ENCODE measurements at regions not wholly inside any gene's neighbourhood (a gene's known extent, or its start where the extent isn't known, plus 50 kb on each side); places are given as distances from the start of the nearest gene placed in this dataset.

DNA sequence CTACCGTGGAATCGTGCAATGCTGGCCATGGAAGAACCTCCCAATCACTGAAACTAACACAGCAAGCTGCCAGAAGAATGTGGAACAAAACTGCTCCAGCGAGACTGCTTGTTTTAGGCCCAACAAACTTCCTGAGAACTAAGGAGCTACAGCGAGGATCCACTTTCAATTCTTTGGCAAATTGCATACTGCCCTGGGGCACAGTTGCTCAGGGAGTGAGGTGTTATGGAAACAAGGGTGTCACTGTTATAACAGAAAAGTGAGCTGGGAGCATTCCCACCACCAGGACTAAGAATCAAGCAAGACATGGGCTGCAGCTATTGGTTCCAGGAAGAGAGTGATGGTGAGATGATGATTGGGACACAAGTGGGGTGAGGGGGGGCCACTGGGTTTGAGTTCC is 1606.1 kb upstream of the FLRT2 start:
- TF ChIP-seq, protein P1, sequence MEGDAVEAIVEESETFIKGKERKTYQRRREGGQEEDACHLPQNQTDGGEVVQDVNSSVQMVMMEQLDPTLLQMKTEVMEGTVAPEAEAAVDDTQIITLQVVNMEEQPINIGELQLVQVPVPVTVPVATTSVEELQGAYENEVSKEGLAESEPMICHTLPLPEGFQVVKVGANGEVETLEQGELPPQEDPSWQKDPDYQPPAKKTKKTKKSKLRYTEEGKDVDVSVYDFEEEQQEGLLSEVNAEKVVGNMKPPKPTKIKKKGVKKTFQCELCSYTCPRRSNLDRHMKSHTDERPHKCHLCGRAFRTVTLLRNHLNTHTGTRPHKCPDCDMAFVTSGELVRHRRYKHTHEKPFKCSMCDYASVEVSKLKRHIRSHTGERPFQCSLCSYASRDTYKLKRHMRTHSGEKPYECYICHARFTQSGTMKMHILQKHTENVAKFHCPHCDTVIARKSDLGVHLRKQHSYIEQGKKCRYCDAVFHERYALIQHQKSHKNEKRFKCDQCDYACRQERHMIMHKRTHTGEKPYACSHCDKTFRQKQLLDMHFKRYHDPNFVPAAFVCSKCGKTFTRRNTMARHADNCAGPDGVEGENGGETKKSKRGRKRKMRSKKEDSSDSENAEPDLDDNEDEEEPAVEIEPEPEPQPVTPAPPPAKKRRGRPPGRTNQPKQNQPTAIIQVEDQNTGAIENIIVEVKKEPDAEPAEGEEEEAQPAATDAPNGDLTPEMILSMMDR (IDR thresholded peaks at IDR 0.05; ENCODE audit: control insufficient read depth, extremely low read depth, insufficient read depth): no peak
- H3K4me3 ChIP-seq (ENCODE audit: low read depth, low read length): no peak overlapping the region
- no peak for DNase-seq (ENCODE audit: low read depth)

DNA sequence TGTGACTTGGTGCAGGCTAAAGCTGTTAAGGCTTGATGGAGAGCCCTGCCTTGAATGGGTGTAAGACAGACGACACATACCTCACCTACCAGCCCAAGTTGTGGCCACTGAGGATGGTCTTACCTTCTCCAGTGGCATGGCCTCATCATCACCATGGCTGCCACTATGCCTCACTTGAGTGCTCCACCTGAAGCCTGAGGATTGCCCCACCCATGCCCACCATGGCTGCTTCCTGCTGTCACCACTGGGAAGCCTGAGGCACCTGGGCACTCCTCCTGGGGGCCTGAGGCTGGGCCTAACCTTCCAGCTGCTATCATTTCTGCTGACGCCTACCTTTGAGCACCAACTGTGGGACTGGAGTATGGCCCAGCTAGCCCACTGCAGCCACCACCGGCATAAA is 1605.7 kb upstream of the FLRT2 start:
- TF ChIP-seq, protein P1 (IDR thresholded peaks at IDR 0.05; ENCODE audit: control insufficient read depth, extremely low read depth, insufficient read depth): no peak
- DNase-seq (ENCODE audit: low read depth): no peak
- no peak overlapping the region for H3K4me3 ChIP-seq (ENCODE audit: low read depth, low read length)

DNA sequence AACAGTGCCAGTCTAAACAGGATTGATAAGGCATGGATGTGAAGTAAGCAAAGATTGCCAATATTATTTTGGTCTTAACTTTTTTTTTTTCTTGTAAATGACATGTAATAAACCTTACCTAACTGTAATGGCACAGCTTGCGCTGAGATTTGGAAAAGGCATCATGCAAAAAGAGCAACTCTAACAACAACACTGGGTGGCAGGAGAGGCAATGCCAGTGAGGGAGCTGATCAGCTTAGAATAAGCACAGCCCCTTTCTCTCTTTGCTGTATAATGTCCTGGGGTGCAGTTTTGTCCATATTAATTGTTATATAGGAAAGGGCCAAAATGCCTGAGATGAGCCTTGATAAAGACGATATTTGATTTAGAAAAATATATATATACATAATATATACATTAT is 1589.7 kb upstream of the FLRT2 start:
- no peak for DNase-seq (ENCODE audit: low read depth)

DNA sequence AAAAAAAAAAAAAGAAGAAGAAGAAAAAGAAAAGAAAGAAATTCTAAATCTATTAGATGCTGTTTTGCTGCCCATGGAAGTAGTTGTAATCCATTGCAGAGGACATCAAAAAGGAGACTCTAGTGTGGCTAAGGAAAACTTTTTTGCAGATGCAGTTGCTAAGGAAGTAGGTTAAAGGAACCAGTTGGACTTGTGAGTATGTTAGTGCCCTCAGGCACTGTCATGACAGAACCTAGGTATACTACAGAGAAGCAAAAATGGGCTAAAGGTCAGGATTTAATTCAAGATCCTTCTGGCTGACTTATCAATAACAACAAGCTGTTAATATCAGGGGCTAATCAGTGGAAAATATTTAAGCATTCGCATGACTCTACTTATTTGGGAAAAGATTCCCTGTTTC is 1571.6 kb upstream of the FLRT2 start:
- no peak overlapping the region for H3K4me3 ChIP-seq (ENCODE audit: low read depth, low read length)
- TF ChIP-seq, protein P1 (IDR thresholded peaks at IDR 0.05; ENCODE audit: control insufficient read depth, extremely low read depth, insufficient read depth): no peak
- no peak for DNase-seq (ENCODE audit: low read depth)

More for the DNA sequence above, 1589.7 kb upstream of the FLRT2 start:
- TF ChIP-seq, protein P1 (IDR thresholded peaks at IDR 0.05; ENCODE audit: control insufficient read depth, extremely low read depth, insufficient read depth): peak; percentile 63
- H3K4me3 ChIP-seq (ENCODE audit: low read depth, low read length): no peak overlapping the region

DNA sequence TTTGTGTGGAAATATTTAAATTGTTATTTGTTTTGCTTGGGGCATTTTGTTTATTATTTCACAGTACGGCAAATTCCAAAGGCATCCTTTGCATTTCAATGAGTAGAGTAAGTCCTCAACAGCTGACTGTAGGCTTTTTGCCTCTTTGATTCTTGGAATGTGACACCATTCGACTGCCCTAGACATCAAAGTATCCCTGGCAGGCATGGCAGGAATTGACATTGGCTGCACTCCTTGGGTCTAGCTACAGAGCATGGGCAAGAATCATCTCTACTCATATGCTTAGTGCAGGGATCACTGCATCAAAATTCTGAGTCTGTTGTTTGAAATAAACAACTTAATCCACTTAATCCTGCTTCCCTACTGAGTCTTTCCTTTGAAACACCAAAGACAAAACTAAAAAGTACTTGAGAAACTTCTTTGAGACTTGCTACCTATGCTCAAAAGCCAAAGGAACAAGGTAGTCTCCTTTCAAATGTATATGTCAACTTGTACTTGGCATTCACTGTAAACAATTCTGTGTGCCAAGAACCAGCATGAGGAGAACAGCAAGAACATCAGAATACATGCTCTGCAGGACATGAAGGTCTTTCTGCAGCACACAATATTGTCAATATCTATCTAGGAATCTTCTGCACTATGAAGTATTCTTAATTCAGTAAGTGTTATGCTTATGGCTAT is 1569.0 kb upstream of the FLRT2 start:
- TF ChIP-seq, protein P1 (IDR thresholded peaks at IDR 0.05; ENCODE audit: control insufficient read depth, extremely low read depth, insufficient read depth): no peak
- no peak for DNase-seq (ENCODE audit: low read depth)
- H3K4me3 ChIP-seq (ENCODE audit: low read depth, low read length): no peak overlapping the region

DNA sequence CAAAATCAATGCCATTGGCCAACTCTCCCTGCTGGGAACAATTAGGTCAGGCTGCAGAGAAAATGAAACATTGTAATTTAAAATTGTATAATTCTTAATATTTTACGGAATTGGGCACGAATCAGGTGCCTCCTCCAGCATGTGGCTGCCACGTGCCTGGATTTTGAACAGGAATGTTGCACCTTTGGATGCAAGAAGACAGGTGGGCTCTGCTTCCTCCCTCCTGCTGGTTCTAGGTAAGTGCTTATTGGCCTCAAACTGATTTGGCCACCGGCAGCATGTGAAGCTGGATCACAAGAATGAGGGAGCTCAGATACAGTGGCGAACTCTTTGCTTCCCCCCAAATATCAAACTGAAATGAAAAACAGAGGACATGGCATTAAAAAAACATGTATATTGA is 1559.9 kb upstream of the FLRT2 start:
- H3K4me3 ChIP-seq (ENCODE audit: low read depth, low read length): no peak overlapping the region

More for the DNA sequence above, 1559.9 kb upstream of the FLRT2 start:
- TF ChIP-seq, protein P1 (IDR thresholded peaks at IDR 0.05; ENCODE audit: control insufficient read depth, extremely low read depth, insufficient read depth): no peak
- no peak for DNase-seq (ENCODE audit: low read depth)

Measured in LNCaP clone FGC (cell line).